ENCODE measurements at regions not wholly inside any gene's neighbourhood (a gene's known extent, or its start where the extent isn't known, plus 50 kb on each side); places are given as distances from the start of the nearest gene placed in this dataset.

DNA sequence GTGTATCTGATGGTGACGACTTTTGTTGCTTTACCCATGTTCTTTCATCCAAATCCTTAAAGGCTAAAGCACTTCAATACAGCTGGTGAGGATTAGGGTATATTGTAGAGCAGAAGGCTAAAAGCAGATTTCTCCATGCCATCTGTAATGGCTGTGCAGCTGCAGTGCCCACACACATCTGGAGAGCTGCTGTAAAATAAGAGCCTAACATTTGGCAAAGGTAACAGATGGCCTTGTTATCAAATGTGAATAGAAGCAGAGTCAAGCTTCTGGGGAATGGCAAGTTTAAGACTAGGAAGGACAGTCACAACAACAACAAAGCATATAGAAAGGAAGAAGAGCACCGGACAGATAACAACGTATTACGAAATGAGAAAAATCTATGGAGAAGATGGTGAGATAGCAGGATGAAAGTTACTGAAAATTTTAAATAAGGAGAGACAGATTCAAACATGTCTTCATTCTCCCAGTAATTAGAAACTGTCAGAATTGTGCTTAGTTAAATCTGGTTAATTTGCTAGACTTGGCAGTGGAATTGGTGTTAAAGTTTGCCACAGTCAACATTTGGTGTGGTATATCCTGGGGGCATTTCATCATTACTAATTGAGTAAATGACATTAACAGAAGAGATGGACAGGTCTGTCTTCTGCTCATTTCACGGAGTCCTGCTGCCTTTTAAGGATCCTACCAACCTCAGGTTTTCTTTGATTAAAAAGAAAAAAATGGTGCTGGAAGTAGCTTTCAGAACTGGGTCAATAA lies 1093.2 kb downstream of the ADGRL2 start:
- Histone ChIP-seq H3K9ac (ENCODE audit: control insufficient read depth, insufficient read depth, low read length) (no peak overlapping the region), H3K9me3 (replicated peaks; ENCODE audit: control insufficient read depth, insufficient read depth, low read length) (no peaks in the 10 kb centered on the region), H3K79me2 (ENCODE audit: control insufficient read depth, insufficient read depth, low read length) (no peaks in the 10 kb centered on the region), H4K20me1 (ENCODE audit: control insufficient read depth, insufficient read depth) (no peaks in the 10 kb centered on the region), H3K27ac (ENCODE audit: control insufficient read depth, insufficient read depth) (no peak overlapping the region), H3K27me3 (replicated peaks in 1 of 2; ENCODE audit: control insufficient read depth in 2 of 2, insufficient read depth in 2 of 2, low read length in 1 of 2) (no peaks in the 10 kb centered on the region), H3K4me2 (ENCODE audit: control insufficient read depth, insufficient read depth) (no peak overlapping the region), H3K36me3 (ENCODE audit: control insufficient read depth in 2 of 2, insufficient read depth in 2 of 2, low read length in 1 of 2) (no peaks in the 10 kb centered on the region), H3K4me1 (ENCODE audit: control insufficient read depth, insufficient read depth, low read length) (no peaks in the 10 kb centered on the region), H3K4me3 (no peak overlapping the region), H2AFZ (ENCODE audit: control insufficient read depth, low read depth, low read length) (no peak overlapping the region)
- ChIA-PET POLR2A (no interaction called here), SMC1A (ENCODE audit: uncharacterized antibody, unreplicated experiment) (interaction anchor here (0.6 kb wide), 1 partner anchor 28 kb away, joined by 3 read pairs; no protein-coding TSS in a partner anchor), CTCF (no interaction called here), RAD21 (ENCODE audit: unreplicated experiment) (no interaction called here)
- in situ Hi-C loops (cut with MboI) (no loop called here), intact Hi-C loops (cut with micrococcal nuclease; ENCODE audit: unreplicated experiment) (no loop called here)
- ATAC-seq (no peak), FAIRE-seq (no peak), DNase-seq (ENCODE audit: low read depth, low spot score) (no peak)
- 33% methylated on average over 5 of the region's 5 CpGs for whole genome bisulfite sequencing (ENCODE audit: insufficient coverage, insufficient replicate concordance, low lambda C conversion rate, missing lambda C conversion rate)
- BruUV-seq (replicated peaks): no TSS peak
- TF ChIP-seq, protein P1, sequence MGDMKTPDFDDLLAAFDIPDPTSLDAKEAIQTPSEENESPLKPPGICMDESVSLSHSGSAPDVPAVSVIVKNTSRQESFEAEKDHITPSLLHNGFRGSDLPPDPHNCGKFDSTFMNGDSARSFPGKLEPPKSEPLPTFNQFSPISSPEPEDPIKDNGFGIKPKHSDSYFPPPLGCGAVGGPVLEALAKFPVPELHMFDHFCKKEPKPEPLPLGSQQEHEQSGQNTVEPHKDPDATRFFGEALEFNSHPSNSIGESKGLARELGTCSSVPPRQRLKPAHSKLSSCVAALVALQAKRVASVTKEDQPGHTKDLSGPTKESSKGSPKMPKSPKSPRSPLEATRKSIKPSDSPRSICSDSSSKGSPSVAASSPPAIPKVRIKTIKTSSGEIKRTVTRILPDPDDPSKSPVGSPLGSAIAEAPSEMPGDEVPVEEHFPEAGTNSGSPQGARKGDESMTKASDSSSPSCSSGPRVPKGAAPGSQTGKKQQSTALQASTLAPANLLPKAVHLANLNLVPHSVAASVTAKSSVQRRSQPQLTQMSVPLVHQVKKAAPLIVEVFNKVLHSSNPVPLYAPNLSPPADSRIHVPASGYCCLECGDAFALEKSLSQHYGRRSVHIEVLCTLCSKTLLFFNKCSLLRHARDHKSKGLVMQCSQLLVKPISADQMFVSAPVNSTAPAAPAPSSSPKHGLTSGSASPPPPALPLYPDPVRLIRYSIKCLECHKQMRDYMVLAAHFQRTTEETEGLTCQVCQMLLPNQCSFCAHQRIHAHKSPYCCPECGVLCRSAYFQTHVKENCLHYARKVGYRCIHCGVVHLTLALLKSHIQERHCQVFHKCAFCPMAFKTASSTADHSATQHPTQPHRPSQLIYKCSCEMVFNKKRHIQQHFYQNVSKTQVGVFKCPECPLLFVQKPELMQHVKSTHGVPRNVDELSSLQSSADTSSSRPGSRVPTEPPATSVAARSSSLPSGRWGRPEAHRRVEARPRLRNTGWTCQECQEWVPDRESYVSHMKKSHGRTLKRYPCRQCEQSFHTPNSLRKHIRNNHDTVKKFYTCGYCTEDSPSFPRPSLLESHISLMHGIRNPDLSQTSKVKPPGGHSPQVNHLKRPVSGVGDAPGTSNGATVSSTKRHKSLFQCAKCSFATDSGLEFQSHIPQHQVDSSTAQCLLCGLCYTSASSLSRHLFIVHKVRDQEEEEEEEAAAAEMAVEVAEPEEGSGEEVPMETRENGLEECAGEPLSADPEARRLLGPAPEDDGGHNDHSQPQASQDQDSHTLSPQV (IDR thresholded peaks at IDR 0.05): no peak
- TF ChIP-seq, protein P2, sequence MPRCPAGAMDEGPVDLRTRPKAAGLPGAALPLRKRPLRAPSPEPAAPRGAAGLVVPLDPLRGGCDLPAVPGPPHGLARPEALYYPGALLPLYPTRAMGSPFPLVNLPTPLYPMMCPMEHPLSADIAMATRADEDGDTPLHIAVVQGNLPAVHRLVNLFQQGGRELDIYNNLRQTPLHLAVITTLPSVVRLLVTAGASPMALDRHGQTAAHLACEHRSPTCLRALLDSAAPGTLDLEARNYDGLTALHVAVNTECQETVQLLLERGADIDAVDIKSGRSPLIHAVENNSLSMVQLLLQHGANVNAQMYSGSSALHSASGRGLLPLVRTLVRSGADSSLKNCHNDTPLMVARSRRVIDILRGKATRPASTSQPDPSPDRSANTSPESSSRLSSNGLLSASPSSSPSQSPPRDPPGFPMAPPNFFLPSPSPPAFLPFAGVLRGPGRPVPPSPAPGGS (IDR thresholded peaks at IDR 0.05; ENCODE audit: borderline replicate concordance, insufficient read depth, low read depth, low read length, poor library complexity, severe bottlenecking): no peak
- TF ChIP-seq JUNB (IDR thresholded peaks at IDR 0.05): no peak
- TF ChIP-seq, protein P3, sequence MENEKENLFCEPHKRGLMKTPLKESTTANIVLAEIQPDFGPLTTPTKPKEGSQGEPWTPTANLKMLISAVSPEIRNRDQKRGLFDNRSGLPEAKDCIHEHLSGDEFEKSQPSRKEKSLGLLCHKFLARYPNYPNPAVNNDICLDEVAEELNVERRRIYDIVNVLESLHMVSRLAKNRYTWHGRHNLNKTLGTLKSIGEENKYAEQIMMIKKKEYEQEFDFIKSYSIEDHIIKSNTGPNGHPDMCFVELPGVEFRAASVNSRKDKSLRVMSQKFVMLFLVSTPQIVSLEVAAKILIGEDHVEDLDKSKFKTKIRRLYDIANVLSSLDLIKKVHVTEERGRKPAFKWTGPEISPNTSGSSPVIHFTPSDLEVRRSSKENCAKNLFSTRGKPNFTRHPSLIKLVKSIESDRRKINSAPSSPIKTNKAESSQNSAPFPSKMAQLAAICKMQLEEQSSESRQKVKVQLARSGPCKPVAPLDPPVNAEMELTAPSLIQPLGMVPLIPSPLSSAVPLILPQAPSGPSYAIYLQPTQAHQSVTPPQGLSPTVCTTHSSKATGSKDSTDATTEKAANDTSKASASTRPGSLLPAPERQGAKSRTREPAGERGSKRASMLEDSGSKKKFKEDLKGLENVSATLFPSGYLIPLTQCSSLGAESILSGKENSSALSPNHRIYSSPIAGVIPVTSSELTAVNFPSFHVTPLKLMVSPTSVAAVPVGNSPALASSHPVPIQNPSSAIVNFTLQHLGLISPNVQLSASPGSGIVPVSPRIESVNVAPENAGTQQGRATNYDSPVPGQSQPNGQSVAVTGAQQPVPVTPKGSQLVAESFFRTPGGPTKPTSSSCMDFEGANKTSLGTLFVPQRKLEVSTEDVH (IDR thresholded peaks at IDR 0.05; ENCODE audit: low read depth, partially characterized antibody): no peak
- TF ChIP-seq SIX5 (IDR thresholded peaks at IDR 0.05; ENCODE audit: low read depth, low read length, severe bottlenecking): no peak
- no peak for TF ChIP-seq IKZF2 (IDR thresholded peaks at IDR 0.05)
- TF ChIP-seq RBBP5 (conservative IDR thresholded peaks at IDR 0.05): no peak
- no peak for TF ChIP-seq PML (IDR thresholded peaks at IDR 0.05; ENCODE audit: low read length)
- TF ChIP-seq ASH2L (IDR thresholded peaks at IDR 0.05; ENCODE audit: borderline replicate concordance, low read depth): no peak
- TF ChIP-seq JUND (IDR thresholded peaks at IDR 0.05; ENCODE audit: low read depth, low read length): no peak
- TF ChIP-seq EGR1 (IDR thresholded peaks at IDR 0.05; ENCODE audit: borderline replicate concordance in 1 of 2, low read depth in 2 of 2, low read length in 2 of 2): no peak
- TF ChIP-seq LARP7 (IDR thresholded peaks at IDR 0.05): no peak
- no peak for TF ChIP-seq POLR2A (IDR thresholded peaks at IDR 0.05; ENCODE audit: low read depth, low read length)
- no peak for TF ChIP-seq SUPT20H (IDR thresholded peaks at IDR 0.05; ENCODE audit: borderline replicate concordance, control insufficient read depth, low read depth, low read length)
- TF ChIP-seq, protein P4, sequence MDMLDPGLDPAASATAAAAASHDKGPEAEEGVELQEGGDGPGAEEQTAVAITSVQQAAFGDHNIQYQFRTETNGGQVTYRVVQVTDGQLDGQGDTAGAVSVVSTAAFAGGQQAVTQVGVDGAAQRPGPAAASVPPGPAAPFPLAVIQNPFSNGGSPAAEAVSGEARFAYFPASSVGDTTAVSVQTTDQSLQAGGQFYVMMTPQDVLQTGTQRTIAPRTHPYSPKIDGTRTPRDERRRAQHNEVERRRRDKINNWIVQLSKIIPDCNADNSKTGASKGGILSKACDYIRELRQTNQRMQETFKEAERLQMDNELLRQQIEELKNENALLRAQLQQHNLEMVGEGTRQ (IDR thresholded peaks at IDR 0.05; ENCODE audit: borderline replicate concordance, low read depth, low read length): no peak
- TF ChIP-seq CBX5 (IDR thresholded peaks at IDR 0.05; ENCODE audit: low read depth): no peak
